ENCODE measurements at regions not wholly inside any gene's neighbourhood (a gene's known extent, or its start where the extent isn't known, plus 50 kb on each side); places are given as distances from the start of the nearest gene placed in this dataset.
"Not testable (repeated sequence)": the region's sequence is repeated elsewhere in the genome, so short reads cannot be mapped to it uniquely, and the experiment has no call there.

DNA sequence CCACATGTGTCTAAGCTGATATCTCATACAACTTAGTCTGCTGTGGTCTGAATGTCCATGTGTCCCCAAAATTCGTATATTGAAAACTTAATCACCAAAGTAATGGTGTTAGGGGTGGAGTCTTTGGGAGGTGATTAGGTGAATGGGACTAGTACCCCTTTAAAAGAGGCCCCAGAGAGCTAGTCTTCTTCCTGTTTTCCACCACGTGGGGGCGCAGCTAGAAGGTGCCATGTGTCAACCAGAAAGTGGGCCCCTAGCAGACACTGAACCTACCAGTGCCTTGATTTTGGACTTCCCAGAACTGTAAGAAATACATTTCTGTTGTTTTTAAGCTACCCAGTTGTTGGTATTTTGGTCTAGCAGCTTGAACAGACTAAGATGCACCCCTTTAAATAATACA lies 86.6 kb downstream of the ASB1 start:
- Mint-ChIP-seq H3K9me3 (peaks cover 10% of the 10 kb centered on the region), H3K27me3 (ENCODE audit: low read depth) (peaks cover 6% of the 10 kb centered on the region), H3K4me1 (ENCODE audit: low read depth) (peaks cover 2% of the 10 kb centered on the region), H3K27ac (no peak overlapping the region), H3K4me3 (no peak overlapping the region), H3K36me3 (ENCODE audit: low read depth) (no peaks in the 10 kb centered on the region)

DNA sequence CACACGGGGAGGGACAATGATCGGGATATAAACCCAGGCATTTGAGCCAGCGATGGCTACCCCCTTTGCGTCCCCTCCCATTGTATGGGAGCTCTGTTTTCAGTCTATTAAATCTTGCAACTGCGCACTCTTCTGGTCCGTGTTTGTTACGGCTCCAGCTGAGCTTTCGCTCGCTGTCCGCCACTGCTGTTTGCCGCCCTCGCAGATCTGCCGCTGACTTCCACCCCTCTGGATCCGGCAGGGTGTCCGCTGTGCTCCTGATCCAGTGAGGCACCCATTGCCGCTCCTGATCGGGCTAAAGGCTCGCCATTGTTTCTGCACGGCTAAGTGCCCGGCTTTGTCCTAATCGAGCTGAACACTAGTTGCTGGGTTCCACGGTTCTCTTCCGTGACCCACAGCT lies 87.3 kb downstream of the ASB1 start:
- H3K27me3 Mint-ChIP-seq (ENCODE audit: low read depth); H3K4me3 Mint-ChIP-seq; H3K4me1 Mint-ChIP-seq (ENCODE audit: low read depth); H3K9me3 Mint-ChIP-seq; H3K27ac Mint-ChIP-seq; H3K36me3 Mint-ChIP-seq (ENCODE audit: low read depth): not testable (repeated sequence)

DNA sequence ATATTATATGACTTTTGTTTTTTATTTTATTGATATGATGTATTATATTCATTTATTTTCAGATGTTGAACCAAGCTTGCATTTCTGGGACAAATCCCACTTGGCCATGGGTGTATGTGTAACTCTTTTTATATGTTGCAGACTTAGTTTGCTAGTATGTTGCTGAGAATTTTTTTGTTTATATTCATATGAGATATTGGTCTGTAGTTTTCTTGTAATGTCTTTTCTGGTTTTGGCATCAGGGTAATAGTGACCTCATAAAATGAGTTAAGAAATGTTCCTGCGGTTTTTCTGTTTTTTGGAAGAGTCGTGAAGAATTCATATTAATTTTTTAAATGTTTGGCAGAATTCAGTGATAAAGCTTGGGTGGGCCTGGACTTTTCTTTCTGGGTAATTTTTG lies 88.7 kb downstream of the ASB1 start:
- no peak overlapping the region for H3K4me3 Mint-ChIP-seq
- peaks cover 2% of the 10 kb centered on the region for H3K4me1 Mint-ChIP-seq (ENCODE audit: low read depth)
- no peaks in the 10 kb centered on the region for H3K36me3 Mint-ChIP-seq (ENCODE audit: low read depth)
- H3K9me3 Mint-ChIP-seq: peaks cover 10% of the 10 kb centered on the region
- H3K27me3 Mint-ChIP-seq (ENCODE audit: low read depth): peaks cover 6% of the 10 kb centered on the region
- H3K27ac Mint-ChIP-seq: no peak overlapping the region

DNA sequence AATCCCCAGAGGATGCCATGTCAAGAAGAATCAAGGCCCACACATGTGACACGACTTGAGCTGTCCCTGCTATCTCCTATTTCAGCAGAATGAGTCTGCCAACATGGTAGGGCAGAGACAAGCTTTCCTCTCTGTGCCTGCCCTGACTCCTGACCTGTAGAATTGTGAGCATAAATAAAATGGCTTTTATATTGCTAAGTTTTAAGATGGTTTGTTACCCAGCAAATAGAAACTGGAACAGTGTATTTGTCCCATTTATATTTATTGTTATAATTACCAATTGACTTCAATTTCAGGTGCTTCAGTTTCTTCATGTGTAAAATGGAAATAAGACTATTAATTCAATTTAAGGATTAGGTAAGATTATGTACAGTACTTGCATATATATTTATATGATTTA lies 90.5 kb downstream of the ASB1 start:
- H3K36me3 Mint-ChIP-seq (ENCODE audit: low read depth): no peaks in the 10 kb centered on the region
- peaks cover 10% of the 10 kb centered on the region for H3K9me3 Mint-ChIP-seq
- no peak overlapping the region for H3K4me3 Mint-ChIP-seq
- peaks cover 2% of the 10 kb centered on the region for H3K4me1 Mint-ChIP-seq (ENCODE audit: low read depth)
- no peak overlapping the region for H3K27ac Mint-ChIP-seq
- peaks cover 6% of the 10 kb centered on the region for H3K27me3 Mint-ChIP-seq (ENCODE audit: low read depth)

DNA sequence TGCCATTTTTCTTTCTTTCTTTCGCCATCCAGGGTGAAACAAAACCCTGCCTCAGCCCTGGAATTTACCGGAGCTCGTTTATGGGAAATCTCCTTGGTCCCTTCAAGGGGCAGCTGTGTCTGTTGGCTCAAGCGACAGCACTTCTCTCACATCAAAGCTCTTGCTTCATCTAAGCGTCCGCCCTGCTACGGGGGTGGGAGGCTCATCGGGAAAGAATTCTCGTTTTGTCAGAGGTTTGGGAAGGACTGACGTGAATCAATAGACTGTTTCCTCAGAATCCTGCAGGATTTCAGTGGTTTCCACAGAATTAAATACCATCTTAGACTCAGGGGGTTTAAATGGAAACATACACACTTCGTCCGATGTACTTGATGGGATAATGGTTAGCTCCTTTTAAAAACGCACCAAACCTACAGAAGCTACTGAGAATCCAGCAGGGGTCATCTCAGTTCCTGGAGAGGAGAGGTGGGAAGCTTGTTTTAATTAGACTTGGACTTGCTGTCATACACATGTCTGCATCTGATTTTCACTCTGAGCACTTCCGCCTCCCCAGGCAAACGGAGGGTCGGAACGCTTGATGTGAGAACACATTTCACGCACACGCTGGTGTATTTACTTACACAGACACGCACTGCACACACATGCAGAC lies 91.6 kb downstream of the ASB1 start:
- H3K36me3 Mint-ChIP-seq (ENCODE audit: low read depth): no peaks in the 10 kb centered on the region
- no peak overlapping the region for H3K4me3 Mint-ChIP-seq
- H3K4me1 Mint-ChIP-seq (ENCODE audit: low read depth): peaks cover 2% of the 10 kb centered on the region
- H3K27ac Mint-ChIP-seq: no peak overlapping the region
- peaks cover 6% of the 10 kb centered on the region for H3K27me3 Mint-ChIP-seq (ENCODE audit: low read depth)
- peaks cover 10% of the 10 kb centered on the region for H3K9me3 Mint-ChIP-seq

DNA sequence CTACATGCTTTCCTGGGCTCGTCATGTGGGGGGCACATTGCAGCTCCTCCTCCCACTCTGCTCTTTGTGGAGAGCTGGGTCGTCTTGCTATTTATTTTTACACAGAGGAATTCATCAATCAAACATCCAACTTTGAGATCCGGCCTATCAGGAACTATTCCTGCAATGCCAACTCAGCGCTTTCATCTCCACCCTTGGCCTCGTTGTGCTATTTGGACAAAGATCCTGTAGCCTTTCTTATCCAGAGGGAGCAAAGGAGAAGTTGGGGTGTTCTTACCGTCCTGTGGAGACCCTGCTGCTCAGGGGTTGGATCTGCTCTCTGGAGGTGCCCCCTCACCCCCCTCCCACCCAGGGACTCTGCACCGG lies 92.1 kb downstream of the ASB1 start:
- no peak overlapping the region for H3K27ac Mint-ChIP-seq
- H3K27me3 Mint-ChIP-seq (ENCODE audit: low read depth): peaks cover 6% of the 10 kb centered on the region
- H3K36me3 Mint-ChIP-seq (ENCODE audit: low read depth): no peaks in the 10 kb centered on the region
- peaks cover 2% of the 10 kb centered on the region for H3K4me1 Mint-ChIP-seq (ENCODE audit: low read depth)
- no peak overlapping the region for H3K4me3 Mint-ChIP-seq
- peaks cover 10% of the 10 kb centered on the region for H3K9me3 Mint-ChIP-seq

DNA sequence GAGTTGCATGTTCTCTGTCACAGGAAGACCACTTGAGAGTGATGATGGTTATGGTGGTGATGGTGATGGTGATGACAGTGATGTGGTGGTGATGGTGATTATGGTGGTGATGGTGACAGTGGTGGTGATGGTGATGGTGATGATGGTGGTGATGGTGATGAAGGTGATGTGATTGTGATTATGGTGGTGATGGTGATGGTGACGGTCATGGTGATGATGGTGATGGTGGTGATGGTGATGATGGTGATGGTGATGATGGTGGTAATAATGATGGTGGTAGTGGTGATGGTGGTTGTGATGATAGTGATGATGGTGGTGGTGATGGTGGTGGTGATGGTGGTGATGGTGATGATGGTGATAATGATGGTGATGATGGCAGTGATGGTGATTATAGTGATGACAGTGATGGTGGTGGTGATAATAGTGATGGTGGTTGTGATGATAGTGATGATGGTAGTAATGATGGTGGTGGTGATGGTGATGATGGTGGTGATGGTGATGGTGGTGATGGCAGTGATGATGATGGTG lies 93.7 kb downstream of the ASB1 start:
- peaks cover 6% of the 10 kb centered on the region for H3K27me3 Mint-ChIP-seq (ENCODE audit: low read depth)
- peaks cover 2% of the 10 kb centered on the region for H3K4me1 Mint-ChIP-seq (ENCODE audit: low read depth)
- H3K27ac Mint-ChIP-seq: no peak overlapping the region
- peaks cover 10% of the 10 kb centered on the region for H3K9me3 Mint-ChIP-seq
- no peak overlapping the region for H3K4me3 Mint-ChIP-seq
- H3K36me3 Mint-ChIP-seq (ENCODE audit: low read depth): no peaks in the 10 kb centered on the region

DNA sequence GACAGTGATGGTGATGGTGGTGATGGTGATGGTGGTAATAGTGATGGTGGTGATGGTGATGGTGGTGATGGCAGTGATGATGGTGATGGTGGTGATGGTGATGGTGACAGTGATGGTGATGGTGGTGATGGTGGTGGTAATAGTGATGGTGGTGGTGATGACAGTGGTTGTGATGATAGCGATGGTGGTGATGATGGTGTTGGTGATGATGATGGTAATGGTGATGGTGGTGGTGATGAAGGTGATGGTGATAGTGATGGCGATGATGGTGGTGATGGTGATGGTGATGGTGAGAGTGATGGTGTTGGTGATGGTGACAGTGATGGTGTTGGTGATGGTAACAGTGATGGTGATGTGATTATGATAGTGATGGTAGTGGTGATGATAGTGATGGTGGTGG lies 94.3 kb downstream of the ASB1 start:
- no peaks in the 10 kb centered on the region for H3K36me3 Mint-ChIP-seq (ENCODE audit: low read depth)
- H3K27ac Mint-ChIP-seq: no peak overlapping the region
- peaks cover 2% of the 10 kb centered on the region for H3K4me1 Mint-ChIP-seq (ENCODE audit: low read depth)
- H3K9me3 Mint-ChIP-seq: peaks cover 10% of the 10 kb centered on the region
- no peak overlapping the region for H3K4me3 Mint-ChIP-seq
- H3K27me3 Mint-ChIP-seq (ENCODE audit: low read depth): peaks cover 2% of the 10 kb centered on the region

DNA sequence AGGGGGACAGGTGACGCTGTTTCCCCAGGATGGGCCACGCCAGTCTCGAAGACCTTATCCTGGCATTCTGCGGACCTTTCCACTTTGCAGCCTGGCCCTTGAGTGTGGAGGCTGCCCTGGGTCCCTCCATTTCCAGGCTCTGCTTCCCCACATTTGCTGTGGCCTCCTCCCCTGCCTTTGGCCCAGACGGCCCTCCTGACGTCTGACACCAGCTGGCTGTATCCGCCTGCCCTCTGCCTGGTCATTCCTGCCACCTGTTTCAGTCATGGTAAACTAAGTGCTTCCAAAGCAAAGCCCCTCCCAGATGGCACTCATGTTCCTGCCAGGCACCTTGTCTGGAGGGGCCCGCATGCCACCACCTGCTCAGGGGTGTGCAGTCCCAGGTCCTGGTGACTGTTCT lies 95.1 kb downstream of the ASB1 start:
- Mint-ChIP-seq H3K4me3 (no peak overlapping the region), H3K27me3 (ENCODE audit: low read depth) (no peaks in the 10 kb centered on the region), H3K9me3 (peaks cover 4% of the 10 kb centered on the region), H3K27ac (no peak overlapping the region), H3K4me1 (ENCODE audit: low read depth) (no peaks in the 10 kb centered on the region), H3K36me3 (ENCODE audit: low read depth) (no peaks in the 10 kb centered on the region)

DNA sequence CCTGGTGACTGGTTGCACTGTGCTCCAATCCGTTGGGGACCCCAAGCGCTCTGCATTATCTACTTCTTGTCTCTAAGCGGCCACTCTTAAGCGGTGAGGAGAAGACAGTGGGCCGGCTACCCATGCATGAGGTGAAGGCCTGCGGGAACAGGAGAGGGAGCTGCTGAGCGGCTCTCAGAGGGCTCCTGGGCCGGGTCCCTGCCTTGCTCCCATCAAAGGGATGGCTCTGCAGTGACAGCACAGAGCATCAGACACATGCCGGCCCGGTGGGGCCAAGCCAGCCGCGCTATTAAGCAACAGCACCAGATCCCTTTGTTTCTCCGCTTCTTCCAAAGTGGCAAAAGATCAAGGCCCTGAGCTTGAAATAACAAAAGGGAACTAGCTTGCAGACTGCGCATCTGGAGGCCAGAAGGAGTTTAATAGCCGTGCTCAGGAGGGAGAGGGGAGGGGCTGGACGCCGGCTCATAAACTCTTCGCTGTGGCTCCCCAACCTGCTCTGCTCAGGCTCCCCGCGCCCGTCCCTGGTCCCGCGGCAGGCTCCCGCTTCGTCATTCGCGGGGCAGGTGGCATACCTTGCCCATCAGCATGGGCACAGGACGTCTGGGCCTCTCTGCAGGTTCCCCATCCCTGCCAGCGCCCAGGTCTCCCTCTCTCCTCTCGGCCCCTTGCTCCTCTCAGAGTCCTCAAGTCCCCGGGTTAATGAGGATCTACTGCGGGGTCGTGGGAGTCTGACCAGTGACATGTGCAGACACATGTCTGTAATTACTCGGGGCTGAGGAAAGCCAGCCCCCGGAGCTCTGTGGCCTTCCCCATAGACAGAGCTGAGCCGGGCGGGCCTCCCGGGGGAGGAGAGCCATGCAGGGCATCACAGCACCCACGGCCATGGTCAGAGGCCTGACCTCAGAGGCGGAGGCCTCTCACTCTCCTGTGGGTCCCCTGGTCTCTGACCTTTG lies 96.7 kb downstream of the ASB1 start:
- no peak overlapping the region for H3K4me3 Mint-ChIP-seq
- H3K36me3 Mint-ChIP-seq (ENCODE audit: low read depth): no peaks in the 10 kb centered on the region
- H3K9me3 Mint-ChIP-seq: no peaks in the 10 kb centered on the region
- no peaks in the 10 kb centered on the region for H3K4me1 Mint-ChIP-seq (ENCODE audit: low read depth)
- no peaks in the 10 kb centered on the region for H3K27me3 Mint-ChIP-seq (ENCODE audit: low read depth)
- no peak overlapping the region for H3K27ac Mint-ChIP-seq

DNA sequence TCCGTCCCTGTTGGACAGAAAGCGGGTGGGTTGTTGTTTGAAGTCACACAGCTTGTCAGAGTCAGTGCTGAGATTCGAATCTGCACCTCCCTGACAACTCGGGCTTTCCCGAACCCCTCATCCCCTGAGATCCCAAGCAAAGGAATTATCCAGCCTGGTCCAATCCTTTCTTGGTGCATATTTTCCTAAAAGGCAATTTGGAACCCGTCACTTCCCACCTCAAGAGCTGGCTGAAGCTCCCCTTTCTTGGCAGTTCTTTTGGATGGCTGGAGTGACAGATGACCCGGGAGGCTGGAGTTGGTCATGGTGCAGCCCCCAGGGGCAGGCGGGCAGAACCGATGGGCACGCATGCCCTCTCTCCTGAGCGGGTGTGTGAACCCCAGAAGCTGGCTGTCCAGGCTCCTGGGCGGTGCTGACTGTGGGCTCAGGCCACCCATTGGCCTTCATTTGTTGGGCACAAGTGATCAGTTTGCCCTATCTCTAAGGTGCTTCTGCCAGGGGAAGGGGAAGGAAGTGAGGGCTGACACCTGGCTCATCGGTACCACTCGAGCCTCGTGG lies 97.8 kb downstream of the ASB1 start:
- Mint-ChIP-seq H3K9me3 (no peaks in the 10 kb centered on the region), H3K36me3 (ENCODE audit: low read depth) (no peaks in the 10 kb centered on the region), H3K27ac (no peak overlapping the region), H3K27me3 (ENCODE audit: low read depth) (no peaks in the 10 kb centered on the region), H3K4me3 (no peak overlapping the region), H3K4me1 (ENCODE audit: low read depth) (no peaks in the 10 kb centered on the region)

DNA sequence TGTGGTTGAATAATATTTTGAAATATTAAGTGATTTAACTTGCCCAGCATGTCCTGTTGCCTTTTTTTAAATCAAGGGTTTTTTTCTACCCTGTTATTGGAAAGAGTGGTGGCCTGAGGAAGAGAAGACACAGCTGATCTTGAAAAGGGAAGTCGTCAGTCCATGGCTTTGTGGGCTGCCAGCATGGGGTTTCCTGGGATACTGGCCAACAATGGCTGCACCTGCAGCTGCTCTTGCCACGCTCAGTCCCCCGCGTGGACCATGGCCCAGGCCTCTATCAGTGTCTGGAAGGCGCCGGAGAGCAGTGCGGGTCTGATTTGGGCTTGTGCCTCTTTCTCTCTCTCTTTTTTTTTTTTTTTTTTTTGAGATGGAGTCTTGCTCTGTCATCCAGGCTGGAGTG lies 99.3 kb downstream of the ASB1 start:
- Mint-ChIP-seq H3K4me1 (ENCODE audit: low read depth) (no peaks in the 10 kb centered on the region), H3K27ac (no peak overlapping the region), H3K27me3 (ENCODE audit: low read depth) (no peaks in the 10 kb centered on the region), H3K9me3 (peaks cover 7% of the 10 kb centered on the region), H3K4me3 (no peak overlapping the region), H3K36me3 (ENCODE audit: low read depth) (no peaks in the 10 kb centered on the region)

DNA sequence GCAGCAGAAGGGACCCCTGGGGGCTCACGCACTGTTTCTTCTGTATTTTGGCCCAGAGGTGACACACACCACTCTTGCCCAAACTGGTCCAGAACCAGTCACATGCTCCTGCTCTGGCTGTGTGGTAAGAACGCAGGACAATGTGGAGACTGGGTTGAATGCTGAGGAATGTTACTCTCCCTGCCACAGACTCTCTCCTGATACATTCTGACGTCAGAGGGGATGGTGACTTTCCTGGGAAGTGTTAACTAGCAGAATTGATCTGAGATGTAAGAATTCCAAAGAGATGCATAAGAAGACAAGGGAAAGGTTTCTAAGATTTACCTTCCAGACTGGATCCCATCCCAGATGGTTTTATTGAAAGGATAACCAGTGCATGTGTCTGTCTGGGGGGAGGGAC lies 100.8 kb downstream of the ASB1 start:
- Mint-ChIP-seq H3K27ac (no peak overlapping the region), H3K27me3 (ENCODE audit: low read depth) (no peaks in the 10 kb centered on the region), H3K4me1 (ENCODE audit: low read depth) (no peaks in the 10 kb centered on the region), H3K4me3 (no peak overlapping the region), H3K36me3 (ENCODE audit: low read depth) (no peaks in the 10 kb centered on the region), H3K9me3 (peaks cover 14% of the 10 kb centered on the region)

DNA sequence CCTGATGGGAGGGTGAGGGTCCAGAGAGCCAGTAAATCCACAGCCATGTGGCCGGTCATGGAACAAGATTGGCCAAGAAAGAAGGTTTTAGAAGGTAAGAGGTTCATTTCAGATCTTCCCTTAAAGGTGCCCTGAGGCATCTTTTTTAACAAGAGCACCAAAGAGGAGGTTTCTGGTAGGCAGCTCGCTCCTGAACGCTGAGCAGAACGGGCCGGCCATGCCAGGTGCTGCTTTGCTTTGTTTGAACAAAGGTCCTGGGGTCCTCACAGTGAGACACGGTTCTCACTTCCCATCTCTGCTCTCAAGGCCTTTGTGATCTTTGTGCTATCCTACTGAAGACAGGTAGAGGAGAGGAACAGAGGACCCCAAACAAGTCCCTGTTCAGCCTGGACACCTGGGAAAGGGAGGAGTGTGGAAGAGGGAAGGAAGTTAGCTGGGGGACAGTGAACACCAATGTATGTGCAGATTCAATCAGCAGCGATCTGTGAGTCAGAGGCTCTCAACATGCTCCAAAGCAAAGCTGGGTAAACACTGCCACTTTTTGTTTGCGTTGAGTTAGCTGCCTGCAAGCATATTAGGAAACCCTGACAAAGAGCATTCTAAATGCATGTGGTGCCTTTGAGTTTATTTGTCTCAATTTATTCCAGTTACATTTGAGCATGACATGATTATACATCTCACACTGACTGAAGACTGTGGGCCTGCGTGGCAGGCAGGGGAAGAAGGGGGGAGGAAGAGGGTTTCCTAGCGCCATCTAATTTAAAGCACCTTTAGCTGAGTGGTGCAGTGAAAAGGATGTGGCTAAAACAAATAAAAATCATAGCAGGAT lies 102.4 kb downstream of the ASB1 start:
- Mint-ChIP-seq H3K27ac (no peak overlapping the region), H3K27me3 (ENCODE audit: low read depth) (no peaks in the 10 kb centered on the region), H3K4me3 (no peak overlapping the region), H3K36me3 (ENCODE audit: low read depth) (no peaks in the 10 kb centered on the region), H3K9me3 (peaks cover 14% of the 10 kb centered on the region), H3K4me1 (ENCODE audit: low read depth) (no peaks in the 10 kb centered on the region)

Measured in T-helper 1 cell treated with Interleukin-12 subunit alpha and Interleukin-12 subunit beta and Interleukin-4 antibody, amounts not matched to agents 30 μg/mL and 1 μg/mL, for 36 hours (primary cell).